Panc1 (cell line): ENCODE measurements at regions not wholly inside any gene's neighbourhood (a gene's known extent, or its start where the extent isn't known, plus 50 kb on each side); places are given as distances from the start of the nearest gene placed in this dataset.

Experiments
- POLR2AphosphoS5 ChIP-seq: IDR thresholded peaks from 2 replicates; pipeline ENCODE4 v1.6.1; 2012; ENCODE audit warnings: mild to moderate bottlenecking, low read depth, low read length, moderate library complexity
- TF ChIP-seq, protein P1 (sequence below): fragments of 450-650 bp; IDR thresholded peaks from 2 replicates; pipeline ENCODE4 v1.5.1; 2017; ENCODE audit warnings: mild to moderate bottlenecking

DNA sequence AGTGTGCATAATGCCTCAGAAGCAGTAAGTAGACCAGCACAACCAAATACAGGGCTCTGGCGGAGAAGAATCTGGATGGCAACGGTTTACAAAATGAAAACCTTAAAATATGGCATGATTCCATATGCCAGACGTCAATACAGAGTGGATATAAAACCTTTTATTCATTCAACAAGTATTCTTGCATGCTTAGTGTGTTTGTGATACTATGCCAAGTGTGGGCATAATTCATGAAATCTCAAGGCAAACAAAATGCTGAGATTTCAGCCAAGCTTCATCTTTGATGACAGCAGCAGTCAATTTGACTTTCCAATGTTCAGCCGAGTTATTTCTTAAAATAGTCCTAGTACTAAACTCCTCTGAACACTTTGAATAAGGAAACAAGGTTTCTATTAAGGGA lies 119.4 kb downstream of the CD24 start:
- TF ChIP-seq, protein P1, sequence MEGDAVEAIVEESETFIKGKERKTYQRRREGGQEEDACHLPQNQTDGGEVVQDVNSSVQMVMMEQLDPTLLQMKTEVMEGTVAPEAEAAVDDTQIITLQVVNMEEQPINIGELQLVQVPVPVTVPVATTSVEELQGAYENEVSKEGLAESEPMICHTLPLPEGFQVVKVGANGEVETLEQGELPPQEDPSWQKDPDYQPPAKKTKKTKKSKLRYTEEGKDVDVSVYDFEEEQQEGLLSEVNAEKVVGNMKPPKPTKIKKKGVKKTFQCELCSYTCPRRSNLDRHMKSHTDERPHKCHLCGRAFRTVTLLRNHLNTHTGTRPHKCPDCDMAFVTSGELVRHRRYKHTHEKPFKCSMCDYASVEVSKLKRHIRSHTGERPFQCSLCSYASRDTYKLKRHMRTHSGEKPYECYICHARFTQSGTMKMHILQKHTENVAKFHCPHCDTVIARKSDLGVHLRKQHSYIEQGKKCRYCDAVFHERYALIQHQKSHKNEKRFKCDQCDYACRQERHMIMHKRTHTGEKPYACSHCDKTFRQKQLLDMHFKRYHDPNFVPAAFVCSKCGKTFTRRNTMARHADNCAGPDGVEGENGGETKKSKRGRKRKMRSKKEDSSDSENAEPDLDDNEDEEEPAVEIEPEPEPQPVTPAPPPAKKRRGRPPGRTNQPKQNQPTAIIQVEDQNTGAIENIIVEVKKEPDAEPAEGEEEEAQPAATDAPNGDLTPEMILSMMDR, result no peak
- TF ChIP-seq POLR2AphosphoS5, result no peak
